OCI-LY1 (cell line): ENCODE measurements at regions not wholly inside any gene's neighbourhood (a gene's known extent, or its start where the extent isn't known, plus 50 kb on each side); places are given as distances from the start of the nearest gene placed in this dataset.

ENCODE experiments used
- EZH2 ChIP-seq: fragments of 200-600 bp; sonication (generic), shearing (Covaris generic); IDR thresholded peaks from 2 replicates; pipeline ENCODE4 v1.8.0; 2017; ENCODE audit warnings: borderline replicate concordance, mixed run types, mild to moderate bottlenecking, antibody characterized with exemption, low read length, moderate library complexity, mixed read lengths
- TF ChIP-seq, protein P1 (sequence below): fragments of 200-600 bp; sonication (generic), shearing (Covaris generic); IDR thresholded peaks from 2 replicates; pipeline ENCODE4 v1.5.1; 2017; ENCODE audit warnings: mild to moderate bottlenecking, antibody characterized with exemption, low read length, moderate library complexity, mixed read lengths

DNA sequence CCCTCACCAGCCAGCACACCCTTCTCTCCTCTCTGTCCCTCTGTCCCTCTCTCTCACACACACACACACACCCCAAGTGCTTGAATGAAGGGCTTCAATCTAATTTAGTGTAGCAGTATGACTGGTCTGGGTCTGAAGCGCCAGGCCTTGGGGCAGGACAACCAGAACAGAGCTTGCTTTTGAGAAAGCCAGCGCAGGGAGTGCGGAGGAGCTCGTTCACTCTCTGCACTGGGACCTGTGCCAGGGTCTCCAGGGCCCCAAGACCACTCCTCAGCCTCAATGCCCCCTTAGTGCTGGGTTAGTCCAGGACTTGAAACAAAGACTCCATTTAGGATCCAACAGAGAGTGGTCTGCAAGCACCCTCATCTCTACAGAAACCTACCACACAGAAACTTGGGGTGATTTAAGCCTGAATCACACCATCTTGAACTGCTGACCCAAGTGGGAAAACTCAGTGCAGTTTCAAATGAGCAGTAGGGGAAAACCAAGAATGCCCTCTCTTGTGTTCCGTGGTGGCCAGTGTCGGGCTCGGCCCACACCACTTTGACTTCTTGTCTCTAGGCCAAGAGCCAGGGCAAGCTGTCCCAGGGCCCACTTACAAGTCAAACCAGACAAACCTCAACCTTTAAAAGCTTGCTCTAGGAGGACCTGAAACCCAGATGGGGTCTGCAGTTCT, 66.6 kb upstream of the WIPF1 start:
- TF ChIP-seq, protein P1, sequence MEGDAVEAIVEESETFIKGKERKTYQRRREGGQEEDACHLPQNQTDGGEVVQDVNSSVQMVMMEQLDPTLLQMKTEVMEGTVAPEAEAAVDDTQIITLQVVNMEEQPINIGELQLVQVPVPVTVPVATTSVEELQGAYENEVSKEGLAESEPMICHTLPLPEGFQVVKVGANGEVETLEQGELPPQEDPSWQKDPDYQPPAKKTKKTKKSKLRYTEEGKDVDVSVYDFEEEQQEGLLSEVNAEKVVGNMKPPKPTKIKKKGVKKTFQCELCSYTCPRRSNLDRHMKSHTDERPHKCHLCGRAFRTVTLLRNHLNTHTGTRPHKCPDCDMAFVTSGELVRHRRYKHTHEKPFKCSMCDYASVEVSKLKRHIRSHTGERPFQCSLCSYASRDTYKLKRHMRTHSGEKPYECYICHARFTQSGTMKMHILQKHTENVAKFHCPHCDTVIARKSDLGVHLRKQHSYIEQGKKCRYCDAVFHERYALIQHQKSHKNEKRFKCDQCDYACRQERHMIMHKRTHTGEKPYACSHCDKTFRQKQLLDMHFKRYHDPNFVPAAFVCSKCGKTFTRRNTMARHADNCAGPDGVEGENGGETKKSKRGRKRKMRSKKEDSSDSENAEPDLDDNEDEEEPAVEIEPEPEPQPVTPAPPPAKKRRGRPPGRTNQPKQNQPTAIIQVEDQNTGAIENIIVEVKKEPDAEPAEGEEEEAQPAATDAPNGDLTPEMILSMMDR = no peak
- no peak for TF ChIP-seq EZH2
